AG10803 (cell line): ENCODE measurements at regions not wholly inside any gene's neighbourhood (a gene's known extent, or its start where the extent isn't known, plus 50 kb on each side); places are given as distances from the start of the nearest gene placed in this dataset.

Experiments
- DNase-seq: peaks from one replicate; pipeline ENCODE4 v3.0.0; 2010; ENCODE audit warnings: low read depth
- H3K4me3 ChIP-seq: 2 replicates; pipeline ENCODE4 v1.5.1; 2011; ENCODE audit warnings: mild to moderate bottlenecking, low read length, control low read depth
- CTCF ChIP-seq: conservative IDR thresholded peaks from 2 replicates; pipeline ENCODE4 v1.5.1; 2011; ENCODE audit warnings: mild to moderate bottlenecking, low read length, control low read depth, inconsistent platforms

- DNase-seq = no peak
- no peak overlapping the region for H3K4me3 ChIP-seq
- TF ChIP-seq CTCF = no peak
Observed at GRCh38 chr3:28758115-28758514, 409.5 kb upstream of the AZI2 start.

- no peak for DNase-seq
- H3K4me3 ChIP-seq = no peak overlapping the region
- TF ChIP-seq CTCF = no peak
Observed at GRCh38 chr3:28761375-28761774, 412.8 kb upstream of the AZI2 start.

GRCh38 chr3:28765194-28765593 is 416.6 kb upstream of the AZI2 start:
- TF ChIP-seq CTCF = no peak
- no peak overlapping the region for H3K4me3 ChIP-seq
- no peak for DNase-seq

GRCh38 chr3:28768439-28768838 is 419.8 kb upstream of the AZI2 start:
- TF ChIP-seq CTCF = no peak
- no peak for DNase-seq
- H3K4me3 ChIP-seq = no peak overlapping the region

GRCh38 chr3:28777806-28778475 is 429.3 kb upstream of the AZI2 start:
- no peak overlapping the region for H3K4me3 ChIP-seq
- DNase-seq = no peak
- TF ChIP-seq CTCF = no peak

GRCh38 chr3:28780480-28780879 is 431.9 kb upstream of the AZI2 start:
- no peak overlapping the region for H3K4me3 ChIP-seq

GRCh38 chr3:28781053-28781452 is 432.4 kb upstream of the AZI2 start:
- no peak for DNase-seq
- no peak overlapping the region for H3K4me3 ChIP-seq
- no peak for TF ChIP-seq CTCF

More at GRCh38 chr3:28780480-28780879, 431.9 kb upstream of the AZI2 start:
- no peak for DNase-seq
- TF ChIP-seq CTCF = no peak
